GM18873 (cell line): ENCODE measurements at regions not wholly inside any gene's neighbourhood (a gene's known extent, or its start where the extent isn't known, plus 50 kb on each side); places are given as distances from the start of the nearest gene placed in this dataset.
"Not testable (repeated sequence)": the region's sequence is repeated elsewhere in the genome, so short reads cannot be mapped to it uniquely, and the experiment has no call there.

Source experiments
- ATAC-seq: cut with Tn5 transposase; IDR thresholded peaks from one replicate; pipeline ENCODE4 v1.9.1; 2021; ENCODE audit warnings: mild to moderate bottlenecking, moderate library complexity, moderate number of reproducible peaks; ENCODE audit not compliant: unreplicated experiment, low FRiP score

DNA sequence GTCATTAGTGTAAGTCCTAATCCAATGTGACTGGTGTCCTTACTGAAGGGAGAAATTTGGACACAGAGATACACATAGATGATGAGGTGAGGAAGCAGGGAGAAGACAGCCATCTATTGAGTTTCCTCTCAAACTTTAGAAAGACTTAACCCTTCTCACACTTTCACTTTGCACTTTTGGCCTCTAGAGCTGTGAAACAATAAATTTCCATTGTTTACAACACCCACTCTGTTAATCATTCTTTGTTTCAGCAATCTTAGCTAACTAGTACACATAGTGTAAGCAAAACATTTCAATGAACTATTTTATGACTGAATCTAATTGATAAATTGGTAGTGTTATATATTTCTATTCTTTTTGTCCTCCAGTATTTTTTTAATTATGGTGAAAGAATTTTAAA lies 1092.8 kb upstream of the POT1 start:
- ATAC-seq: no peak

DNA sequence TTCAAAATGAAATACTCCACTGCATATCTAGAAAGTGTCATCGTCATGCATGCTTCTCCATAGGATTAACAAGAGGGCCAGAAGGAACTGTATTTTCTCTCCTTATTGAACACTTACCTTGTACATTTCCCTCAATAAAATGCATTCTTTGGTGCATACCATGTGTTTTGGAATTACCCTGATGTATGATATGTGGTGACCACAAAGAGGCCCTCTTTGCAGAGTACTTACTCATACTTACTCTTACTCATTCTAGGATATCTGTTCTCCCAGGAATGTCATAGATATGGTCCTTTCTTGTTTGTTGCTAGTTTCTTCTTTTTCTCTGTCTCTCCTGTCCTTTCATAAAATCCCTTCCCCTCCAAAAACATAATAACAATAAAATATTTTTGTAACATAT lies 1087.1 kb upstream of the POT1 start:
- ATAC-seq: no peak

DNA sequence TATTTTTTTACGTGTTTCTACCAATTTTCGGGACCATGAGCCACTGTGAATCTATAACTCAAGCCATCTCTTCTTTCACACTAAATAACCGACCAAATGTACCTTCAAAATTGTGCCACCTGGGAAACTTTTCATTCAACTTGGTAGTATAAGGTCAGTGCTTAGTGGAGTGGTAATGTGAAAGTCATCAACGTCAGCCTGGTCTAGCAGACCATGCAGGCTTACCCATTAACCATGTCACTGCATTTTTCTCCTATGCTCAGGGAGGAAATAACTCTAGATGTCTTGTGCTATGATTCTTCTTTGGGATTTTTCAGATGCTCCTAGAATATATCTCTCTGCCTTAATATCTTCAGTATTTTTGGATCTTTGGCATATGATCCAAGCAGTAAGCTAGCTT lies 1075.4 kb upstream of the POT1 start:
- ATAC-seq: no peak

DNA sequence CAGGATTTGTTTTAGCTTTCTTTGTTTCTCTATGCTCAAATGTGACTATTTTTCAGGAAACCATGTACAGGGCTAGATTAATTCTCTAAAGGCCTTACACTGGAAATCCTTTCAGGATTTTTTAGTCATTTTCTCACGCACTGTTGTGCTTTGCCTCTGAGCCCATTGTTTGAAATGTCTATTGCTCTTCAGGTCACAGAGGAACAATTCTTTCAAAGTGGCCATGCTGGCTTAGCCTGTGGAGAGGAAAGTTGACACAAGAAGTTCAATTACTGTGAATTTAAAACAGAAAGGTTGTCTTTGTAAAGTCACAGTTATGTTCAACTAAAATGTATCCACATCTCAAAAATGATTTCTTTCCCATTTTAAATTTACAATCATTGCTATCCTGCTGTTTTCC lies 1071.7 kb upstream of the POT1 start:
- no peak for ATAC-seq

DNA sequence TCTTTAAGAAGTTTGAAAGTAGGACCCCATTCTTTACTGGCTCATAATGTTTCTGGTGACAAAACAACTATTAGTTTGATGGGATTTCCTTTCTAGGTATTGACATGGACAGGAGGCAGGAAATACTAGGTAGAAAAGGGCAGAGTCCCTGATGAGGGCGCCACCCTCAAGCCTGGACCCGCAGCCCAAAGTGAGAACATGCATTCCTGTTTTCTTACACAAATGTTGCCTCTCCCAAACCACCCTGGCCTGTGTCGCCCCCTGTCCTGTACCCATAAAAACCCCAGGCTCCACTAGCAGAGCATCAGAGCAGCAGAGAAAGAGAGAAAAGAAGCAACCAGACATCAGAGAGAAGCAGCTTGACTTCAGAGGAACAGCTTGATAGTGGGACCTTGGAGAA lies 1055.2 kb upstream of the POT1 start:
- ATAC-seq: no peak

DNA sequence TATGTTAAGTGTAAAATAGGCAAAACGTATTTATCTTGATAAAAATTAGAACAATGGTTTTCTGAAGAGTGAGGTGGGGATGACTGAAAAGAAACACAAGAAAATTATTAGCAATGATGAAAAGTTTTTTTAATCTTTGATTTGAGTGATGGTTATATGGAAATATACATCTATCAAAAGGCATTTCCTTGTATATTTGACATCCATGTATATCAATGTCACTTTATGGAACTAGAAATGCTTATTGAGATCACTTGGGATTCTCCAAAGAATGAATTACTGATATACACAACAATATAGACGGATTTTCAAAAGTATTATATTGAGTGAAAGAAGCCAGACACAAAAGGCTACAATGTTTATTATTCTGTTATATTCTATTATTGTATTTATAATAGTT lies 1042.0 kb upstream of the POT1 start:
- ATAC-seq: no peak

DNA sequence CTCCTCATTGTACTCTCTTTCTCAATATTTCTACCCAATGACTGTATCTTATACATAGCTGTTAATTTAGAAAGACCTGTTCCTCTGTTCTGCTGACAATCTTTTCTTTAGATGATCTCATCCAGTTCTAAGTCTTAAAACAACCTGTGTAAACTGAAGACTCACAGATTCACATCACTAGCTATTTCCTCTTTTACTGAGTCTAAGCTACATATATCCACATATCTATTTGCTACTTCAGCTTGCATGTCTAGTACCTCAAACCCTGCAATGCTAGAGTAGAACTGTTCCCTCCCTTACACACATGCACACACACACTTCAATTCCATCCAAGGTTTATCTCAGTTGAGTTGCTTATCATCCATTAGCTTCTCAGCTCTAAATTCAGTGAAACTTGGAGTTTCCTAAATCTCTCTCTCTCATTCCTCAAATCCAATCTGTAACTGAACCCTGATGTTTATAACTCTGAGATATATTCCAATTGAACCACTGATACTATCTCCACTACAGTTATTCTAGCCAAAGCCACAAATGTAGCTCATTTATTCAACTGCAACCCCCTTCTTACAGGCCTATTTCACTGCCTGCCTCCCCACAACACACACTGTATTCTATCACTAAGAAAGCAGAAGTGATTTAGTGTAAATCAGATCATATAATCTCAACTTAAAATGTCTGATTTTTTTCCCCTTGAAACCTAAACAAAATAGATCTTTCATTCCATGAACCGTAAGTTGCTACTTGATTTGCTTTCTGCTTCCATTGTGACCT lies 1036.8 kb upstream of the POT1 start:
- no peak for ATAC-seq

DNA sequence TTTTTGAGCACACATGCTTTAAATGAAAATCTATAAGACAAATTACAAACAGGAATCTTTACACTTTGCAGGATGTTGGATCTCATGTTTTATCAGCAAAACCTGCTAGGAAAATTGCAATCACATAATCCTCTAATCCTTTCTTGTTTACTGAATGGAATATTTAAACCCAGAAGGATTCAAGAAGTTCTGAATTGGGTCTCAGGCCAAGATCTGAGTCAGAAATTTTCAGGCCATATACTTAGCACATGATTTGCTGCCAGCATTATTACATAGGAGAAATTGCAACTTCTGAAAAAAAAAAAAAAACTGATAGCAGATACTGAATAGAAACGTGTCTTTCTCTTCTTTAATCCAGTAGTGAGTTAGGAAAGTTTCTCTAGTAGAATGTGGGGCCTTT lies 1005.3 kb upstream of the POT1 start:
- ATAC-seq: no peak

DNA sequence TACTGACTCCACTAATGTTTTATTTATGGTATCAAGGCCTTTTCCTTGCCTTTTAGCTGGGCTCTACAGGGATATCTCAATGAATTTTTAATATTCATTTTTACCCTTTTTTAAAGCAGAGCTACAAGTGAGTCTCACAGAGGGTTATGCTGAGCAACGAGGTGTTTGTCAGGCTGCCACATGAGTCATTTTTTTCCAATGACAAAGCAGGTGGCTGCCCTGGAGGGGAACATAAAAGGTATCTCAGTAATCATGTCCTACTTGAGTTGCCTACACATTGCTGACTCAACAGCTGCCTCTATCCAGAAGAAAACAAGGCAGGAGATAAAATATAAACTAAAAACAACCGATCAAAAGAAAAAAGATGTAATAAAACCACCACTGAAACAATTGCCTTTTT lies 1004.9 kb upstream of the POT1 start:
- no peak for ATAC-seq

DNA sequence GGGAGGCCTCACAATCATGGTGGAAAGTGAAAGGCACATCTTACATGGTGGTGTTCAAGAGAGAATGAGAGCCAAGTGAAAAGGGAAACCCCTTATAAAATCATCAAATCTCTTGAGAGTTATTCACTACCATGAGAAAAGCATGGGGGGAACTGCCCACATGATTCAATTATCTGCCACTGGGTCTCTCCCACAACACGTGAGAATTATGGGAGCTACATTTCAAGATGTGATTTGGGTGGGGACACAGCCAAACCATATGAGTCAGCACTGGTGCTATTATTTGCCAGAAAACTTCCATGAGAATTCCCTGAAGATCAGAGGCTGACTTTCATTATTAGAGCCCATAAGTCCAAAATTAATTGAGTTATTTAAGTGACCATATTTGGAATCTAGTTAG lies 1001.2 kb upstream of the POT1 start:
- ATAC-seq: no peak

DNA sequence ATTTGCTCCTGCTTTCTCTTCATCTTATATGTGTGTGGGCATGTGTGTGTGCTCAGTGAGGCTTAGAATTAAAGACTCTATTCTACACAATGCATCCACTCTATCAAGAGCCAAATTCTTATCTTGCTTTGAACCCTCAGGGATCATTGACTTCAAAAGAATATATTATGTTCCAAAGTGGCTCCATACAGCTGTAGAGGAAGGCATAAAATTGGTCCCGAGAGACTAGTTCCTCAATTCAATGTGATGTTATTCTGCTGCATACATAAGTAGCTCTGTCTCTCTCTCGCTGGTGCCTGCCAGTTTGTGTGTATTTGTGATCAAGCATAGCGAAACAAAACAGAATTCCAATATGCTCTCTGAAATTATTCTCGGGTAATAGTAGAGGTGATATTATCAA lies 997.9 kb upstream of the POT1 start:
- no peak for ATAC-seq

DNA sequence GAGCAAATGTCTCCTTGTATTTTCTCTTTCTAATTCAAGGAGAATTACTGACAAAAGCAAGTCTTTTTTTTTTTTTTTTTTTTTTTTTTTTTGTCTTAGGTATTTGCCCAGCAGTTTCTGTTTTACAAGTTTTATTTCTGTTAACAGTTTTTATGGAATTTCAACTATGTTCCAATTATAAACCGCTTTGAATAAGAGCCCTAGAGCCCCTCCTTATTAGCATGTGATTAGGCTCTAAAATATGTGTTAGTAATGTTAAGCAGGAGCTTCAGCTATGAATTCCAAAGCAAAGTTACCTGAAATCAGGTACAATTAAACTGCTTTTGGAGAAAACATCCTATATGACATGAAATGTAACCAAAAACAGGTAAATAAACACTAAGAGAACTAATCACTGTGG lies 997.0 kb upstream of the POT1 start:
- ATAC-seq: no peak

DNA sequence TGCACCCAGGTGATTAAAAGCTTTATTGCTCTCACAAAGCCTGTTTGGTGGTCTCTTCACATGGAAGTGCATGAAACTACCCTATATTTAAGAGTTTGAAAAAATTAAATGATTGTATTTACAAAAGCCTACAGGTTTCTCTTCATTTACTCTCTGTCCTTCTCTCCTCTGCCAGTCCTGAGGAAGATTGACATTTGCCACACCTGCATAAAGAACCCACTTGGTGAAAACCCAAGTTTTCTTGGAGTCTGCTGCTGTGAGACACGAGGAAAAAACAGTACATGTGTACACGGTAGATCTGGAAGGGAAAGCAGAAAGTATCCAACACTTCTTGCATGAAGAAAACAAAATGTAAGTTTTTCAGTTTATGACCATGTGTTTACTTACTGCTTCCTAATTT lies 994.4 kb upstream of the POT1 start:
- no peak for ATAC-seq

DNA sequence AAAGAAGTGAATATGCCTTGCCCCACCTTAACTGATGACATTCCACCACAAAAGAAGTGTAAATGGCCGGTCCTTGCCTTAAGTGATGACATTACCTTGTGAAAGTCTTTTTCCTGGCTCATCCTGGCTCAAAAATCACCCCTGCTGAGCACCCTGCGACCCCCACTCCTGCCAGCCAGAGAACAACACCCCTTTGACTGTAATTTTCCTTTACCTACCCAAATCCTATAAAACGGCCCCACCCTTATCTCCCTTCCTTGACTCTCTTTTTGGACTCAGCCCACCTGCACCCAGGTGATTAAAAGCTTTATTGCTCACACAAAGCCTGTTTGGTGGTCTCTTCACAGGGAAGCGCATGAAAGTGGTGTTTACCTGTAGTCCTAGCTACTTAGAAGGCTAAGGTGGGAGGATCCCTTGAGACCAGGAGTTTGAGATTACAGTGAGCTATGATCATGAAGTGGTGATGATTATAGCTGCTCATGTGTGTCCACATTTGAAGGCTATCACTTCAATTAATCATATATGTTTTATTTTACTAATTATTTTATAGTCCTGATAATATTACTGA lies 985.8 kb upstream of the POT1 start:
- ATAC-seq: not testable (repeated sequence)

DNA sequence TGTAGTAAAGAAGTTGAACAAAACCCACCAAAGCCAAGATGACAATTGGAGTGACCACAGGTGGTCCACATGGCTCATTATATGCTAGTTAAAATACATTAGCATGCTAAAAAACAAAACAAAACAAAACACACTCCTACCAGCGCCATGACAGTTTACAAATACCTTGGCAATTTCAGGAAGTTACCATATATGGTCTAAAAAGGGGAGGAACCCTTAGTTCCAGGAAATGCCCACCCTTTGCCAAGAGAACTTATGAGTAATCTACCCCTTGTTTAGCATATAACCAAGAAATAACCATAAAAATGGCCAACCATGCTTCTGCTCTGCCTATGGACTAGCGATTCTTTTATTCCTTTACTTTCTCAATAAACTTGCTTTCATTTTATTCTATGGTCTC lies 979.1 kb upstream of the POT1 start:
- ATAC-seq: no peak

DNA sequence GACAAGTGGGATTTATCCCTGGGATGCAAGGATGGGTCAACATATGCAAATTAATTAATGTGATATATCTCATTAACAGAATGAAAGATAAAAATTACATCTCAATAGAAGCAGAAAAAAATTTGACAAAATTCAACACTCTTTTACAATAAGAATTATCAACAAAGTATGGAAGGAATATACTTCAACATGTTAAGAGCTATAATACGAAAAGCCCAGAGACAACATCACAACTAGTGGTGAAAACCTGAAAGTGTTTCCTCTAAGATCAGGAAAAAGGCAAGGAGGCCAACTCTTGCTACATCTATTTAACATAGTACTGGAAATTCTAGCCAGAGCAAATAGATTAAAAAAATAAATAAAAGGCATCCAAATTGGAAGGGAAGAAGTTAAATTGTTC lies 970.0 kb upstream of the POT1 start:
- no peak for ATAC-seq

DNA sequence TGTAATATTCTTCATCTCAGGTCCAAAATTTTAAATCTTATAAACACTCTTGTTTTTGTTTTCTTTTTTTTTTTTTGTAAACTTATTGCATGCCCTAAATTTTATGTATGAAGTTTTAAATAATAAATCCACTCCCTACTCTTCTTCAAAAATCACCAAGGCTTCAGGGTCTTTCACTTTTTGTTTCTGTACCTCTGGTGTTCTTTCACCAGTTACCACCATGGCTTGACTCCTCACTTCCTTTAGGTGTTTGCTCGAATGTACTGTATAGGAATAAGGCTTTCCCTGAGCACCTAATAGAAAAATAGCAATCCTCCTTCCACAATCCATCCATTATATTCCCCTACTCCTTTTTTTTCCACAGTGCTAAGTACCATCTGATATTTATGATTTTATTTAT lies 962.8 kb upstream of the POT1 start:
- ATAC-seq: no peak

DNA sequence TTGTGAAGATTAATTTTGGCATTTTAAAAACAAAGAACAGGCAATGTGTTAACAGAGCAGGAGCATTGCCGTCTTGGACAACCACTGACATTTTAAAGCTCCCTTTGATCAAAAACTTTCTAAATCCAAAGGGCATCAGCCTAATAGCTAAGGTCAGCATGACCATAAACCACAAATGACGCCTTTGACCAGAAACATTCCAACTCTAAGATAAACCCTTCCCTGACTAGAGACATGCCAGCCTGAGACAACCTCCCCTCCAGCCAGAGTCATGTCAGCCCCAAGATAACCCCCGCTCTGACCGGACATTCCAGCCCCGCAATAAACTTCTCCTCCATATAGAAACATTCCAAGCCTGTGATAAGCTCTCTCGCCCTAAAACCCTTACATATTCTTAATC lies 949.4 kb upstream of the POT1 start:
- no peak for ATAC-seq

DNA sequence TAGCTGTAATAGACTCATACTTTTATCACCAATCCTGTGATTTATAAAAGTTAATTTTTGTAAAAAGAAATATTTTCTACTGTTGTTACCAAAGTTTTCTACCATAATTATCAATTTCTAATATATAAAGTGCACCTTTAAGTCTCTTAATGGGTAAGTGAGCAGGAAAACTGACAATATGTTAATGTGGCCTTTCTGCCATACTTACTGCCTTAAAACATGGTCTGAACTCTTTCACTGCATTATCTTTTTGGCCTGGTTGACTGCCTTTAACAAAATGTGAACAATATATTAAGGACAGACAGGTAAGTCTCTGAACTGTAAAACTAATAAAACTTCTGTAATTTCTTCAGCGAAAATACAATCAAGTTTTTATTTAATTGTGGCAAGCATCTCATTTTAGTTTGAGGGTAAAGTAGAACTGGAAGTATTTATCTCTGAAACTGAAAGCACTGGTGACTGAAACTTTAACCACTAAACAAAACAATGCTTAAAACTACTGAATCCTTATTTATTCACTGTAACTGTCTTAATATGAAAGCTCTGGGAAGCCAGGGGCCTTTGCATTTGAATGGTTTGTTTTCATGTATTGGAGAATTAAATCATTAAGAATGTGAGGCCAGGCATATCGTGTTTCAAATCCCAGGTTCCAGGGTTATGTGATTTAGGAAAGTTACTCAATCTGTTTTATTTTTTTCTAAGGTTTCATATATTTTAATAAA lies 948.8 kb upstream of the POT1 start:
- no peak for ATAC-seq

DNA sequence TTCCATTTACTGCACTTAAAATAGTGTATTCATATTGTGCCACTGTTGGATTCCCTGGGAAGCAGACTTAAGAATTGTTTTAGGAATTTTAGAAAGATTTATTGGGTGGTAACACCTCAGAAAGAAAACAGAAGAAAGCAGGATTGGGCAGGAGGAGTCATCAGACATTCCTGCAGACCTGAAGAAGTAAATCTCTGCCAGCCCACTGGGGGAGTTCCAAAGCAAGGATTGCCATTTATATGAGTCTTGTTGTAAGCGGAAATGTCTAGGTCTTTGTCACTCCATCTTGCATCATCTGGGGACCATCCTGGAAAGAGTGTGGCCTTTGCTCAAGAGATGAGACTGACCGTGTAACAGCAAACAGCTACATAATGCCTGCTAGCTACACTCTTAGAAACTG lies 947.6 kb upstream of the POT1 start:
- ATAC-seq: no peak

DNA sequence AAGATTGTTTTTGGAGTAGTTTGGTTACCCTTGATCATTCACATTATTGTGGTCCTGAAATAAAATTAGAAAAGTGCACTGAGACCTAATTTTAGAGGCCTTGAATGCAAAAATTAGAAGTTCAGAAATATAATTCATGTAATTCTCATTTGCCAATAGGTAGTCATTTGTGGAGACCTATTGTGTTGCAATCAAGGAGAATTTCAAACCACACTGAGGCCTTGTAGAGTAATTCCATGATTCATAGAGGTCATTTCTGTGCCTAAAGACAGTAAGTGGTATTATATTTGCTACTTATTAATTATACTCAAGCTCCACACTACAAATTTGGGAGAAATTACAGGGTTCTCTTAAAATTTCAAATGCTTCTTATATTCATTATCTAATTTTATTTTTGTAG lies 946.8 kb upstream of the POT1 start:
- no peak for ATAC-seq

DNA sequence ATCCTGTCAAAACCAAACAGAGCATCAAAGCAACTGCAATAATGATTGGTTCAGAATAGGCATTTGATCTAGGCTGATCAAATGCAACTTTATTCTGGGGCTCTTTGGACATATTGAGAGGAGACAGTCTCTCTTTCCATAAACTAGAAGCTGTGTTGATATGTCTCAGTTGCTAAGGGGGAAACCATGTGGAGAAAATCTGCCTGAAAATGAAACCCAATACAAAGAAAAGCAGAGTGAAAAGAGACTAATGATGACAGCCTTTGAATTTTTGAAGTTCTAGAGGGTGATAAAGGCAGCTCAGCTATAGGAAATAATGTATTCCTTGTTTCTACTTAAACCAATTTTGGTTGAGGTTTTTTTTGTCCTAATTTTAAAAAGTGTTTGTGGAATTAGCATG lies 941.8 kb upstream of the POT1 start:
- no peak for ATAC-seq
